Lower leg skin (tissue), 4 donors: ENCODE measurements at regions not wholly inside any gene's neighbourhood (a gene's known extent, or its start where the extent isn't known, plus 50 kb on each side); places are given as distances from the start of the nearest gene placed in this dataset.

Experiments used
- DNase-seq, 2 donors: peaks; one replicate each; pipeline ENCODE4 v3.0.0-alpha.2; 2019; ENCODE audit warnings: low spot score in 2 of 2
- H3K4me3 ChIP-seq: fragments of 200-600 bp; sonication (generic); 2 replicates; pipeline ENCODE4 v1.5.1; 2017; ENCODE audit warnings: mild to moderate bottlenecking, low read depth; ENCODE audit not compliant: poor library complexity, severe bottlenecking
- CTCF ChIP-seq, 3 donors: fragments of 450-650 bp; IDR thresholded peaks; one replicate each; pipeline ENCODE4 v1.5.1; 2016; ENCODE audit warnings: antibody characterized with exemption in 3 of 3, mild to moderate bottlenecking in 3 of 3, moderate library complexity in 2 of 3
- POLR2A ChIP-seq, 2 donors: fragments of 450-650 bp; IDR thresholded peaks; one replicate each; pipeline ENCODE4 v1.6.1; 2016 to 2017; ENCODE audit warnings: antibody characterized with exemption in 2 of 2, mild to moderate bottlenecking in 1 of 2, moderate library complexity in 1 of 2
- whole genome bisulfite sequencing, 2 donors: methylation state at CpG; one replicate each; pipeline ENCODE4 v1.1.5; 2018; 5-methylcytosine and 5-hydroxymethylcytosine counted together
- intact Hi-C: fragments of 100-400 bp; cut with DNase I; formaldehyde crosslinking; loops from one replicate; pipeline ENCODE4 v1.15.0; 2023; ENCODE audit warnings: low total_unique reads

- no peak for DNase-seq
- intact Hi-C loops = no loop called here
- WGBS, 2 donors = 43 to 52% methylated on average over 1 of the region's 1 CpG
- TF ChIP-seq CTCF (IDR thresholded peaks at IDR 0.05) (no peak), POLR2A (IDR thresholded peaks at IDR 0.05) (no peak)
- no peak overlapping the region for H3K4me3 ChIP-seq
Measured at GRCh38 chr6:19979986-19980385, 142.8 kb downstream of the ID4 start.

GRCh38 chr6:19983374-19983773, 146.2 kb downstream of the ID4 start:
- no peak for DNase-seq
- TF ChIP-seq CTCF (IDR thresholded peaks at IDR 0.05) (no peak), POLR2A (IDR thresholded peaks at IDR 0.05) (no peak)
- intact Hi-C loops = no loop called here
- no peak overlapping the region for H3K4me3 ChIP-seq
- WGBS, 2 donors = 82% methylated on average over 11 of the region's 11 CpGs

- intact Hi-C loops = no loop called here
- H3K4me3 ChIP-seq = no peak overlapping the region
- TF ChIP-seq POLR2A (IDR thresholded peaks at IDR 0.05) (no peak), CTCF (IDR thresholded peaks at IDR 0.05) (no peak)
- no peak for DNase-seq
- WGBS, 2 donors = 77 to 83% methylated on average over 2 of the region's 2 CpGs
Measured at GRCh38 chr6:19986691-19987438, 149.7 kb downstream of the ID4 start.

- TF ChIP-seq CTCF (IDR thresholded peaks at IDR 0.05) (no peak), POLR2A (IDR thresholded peaks at IDR 0.05) (no peak)
- 6 to 11% methylated on average over 3 of the region's 3 CpGs for WGBS, 2 donors
- no peak for DNase-seq
- intact Hi-C loops = no loop called here
- no peak overlapping the region for H3K4me3 ChIP-seq
Measured at GRCh38 chr6:19988555-19988954, 151.4 kb downstream of the ID4 start.

GRCh38 chr6:19991176-19991575, 154.0 kb downstream of the ID4 start:
- no peak overlapping the region for H3K4me3 ChIP-seq
- intact Hi-C loops = no loop called here
- TF ChIP-seq CTCF (IDR thresholded peaks at IDR 0.05) = no peak
- WGBS, 2 donors = 35 to 40% methylated on average over 3 of the region's 3 CpGs
- DNase-seq = no peak

GRCh38 chr6:19994909-19995308, 157.7 kb downstream of the ID4 start:
- no peak overlapping the region for H3K4me3 ChIP-seq
- DNase-seq = no peak
- no peak for TF ChIP-seq POLR2A (IDR thresholded peaks at IDR 0.05)
- TF ChIP-seq CTCF (IDR thresholded peaks at IDR 0.05) = no peak
- intact Hi-C loops = no loop called here
